ENCODE measurements at regions not wholly inside any gene's neighbourhood (a gene's known extent, or its start where the extent isn't known, plus 50 kb on each side); places are given as distances from the start of the nearest gene placed in this dataset.

GRCh38 chr18:76307293-76307690 lies 187.8 kb downstream of the ZNF516 start:
- Histone ChIP-seq H3K27me3 (ENCODE audit: control insufficient read depth in 1 of 2, insufficient read depth in 2 of 2, low read length in 2 of 2) (no peaks in the 10 kb centered on the region), H3K4me1 (ENCODE audit: insufficient read depth, low read length) (no peaks in the 10 kb centered on the region), H3K27ac (ENCODE audit: low read depth in 1 of 2, low read length in 2 of 2) (no peak overlapping the region), H3K9me3 (ENCODE audit: control insufficient read depth in 1 of 2, insufficient read depth in 1 of 2, low read length in 2 of 2) (no peaks in the 10 kb centered on the region), H3K4me3 (ENCODE audit: low read length) (no peak overlapping the region), H3K36me3 (ENCODE audit: insufficient read depth, low read length) (no peaks in the 10 kb centered on the region)
- no peak overlapping the region for H3K4me3 Mint-ChIP-seq
- H3K27ac Mint-ChIP-seq, result no peak overlapping the region
- no peak for ATAC-seq (ENCODE audit: poor library complexity)
- no peaks in the 10 kb centered on the region for H3K9me3 Mint-ChIP-seq
- H3K27me3 Mint-ChIP-seq, result no peaks in the 10 kb centered on the region
- no peak for TF ChIP-seq CTCF (IDR thresholded peaks at IDR 0.05)
- CTCF ChIA-PET, result no interaction called here
- no peaks in the 10 kb centered on the region for H3K36me3 Mint-ChIP-seq (ENCODE audit: low read depth)
- DNase-seq, result no peak
- POLR2A ChIA-PET, result no interaction called here
- intact Hi-C loops (cut with DNase I, micrococcal nuclease), result no loop called here
- H3K4me1 Mint-ChIP-seq (ENCODE audit: low read depth), result no peaks in the 10 kb centered on the region

GRCh38 chr18:76306685-76307292 lies 188.3 kb downstream of the ZNF516 start:
- no peak for ATAC-seq (ENCODE audit: poor library complexity)
- no peak overlapping the region for H3K27ac Mint-ChIP-seq
- Histone ChIP-seq H3K27me3 (ENCODE audit: control insufficient read depth in 1 of 2, insufficient read depth in 2 of 2, low read length in 2 of 2) (no peaks in the 10 kb centered on the region), H3K9me3 (ENCODE audit: control insufficient read depth in 1 of 2, insufficient read depth in 1 of 2, low read length in 2 of 2) (no peaks in the 10 kb centered on the region), H3K4me3 (ENCODE audit: low read length) (no peak overlapping the region), H3K27ac (ENCODE audit: low read depth in 1 of 2, low read length in 2 of 2) (no peak overlapping the region), H3K4me1 (ENCODE audit: insufficient read depth, low read length) (no peaks in the 10 kb centered on the region), H3K36me3 (ENCODE audit: insufficient read depth, low read length) (no peaks in the 10 kb centered on the region)
- H3K4me3 Mint-ChIP-seq, result no peak overlapping the region
- CTCF ChIA-PET, result no interaction called here
- POLR2A ChIA-PET, result no interaction called here
- H3K27me3 Mint-ChIP-seq, result no peaks in the 10 kb centered on the region
- intact Hi-C loops (cut with DNase I, micrococcal nuclease), result no loop called here
- H3K9me3 Mint-ChIP-seq, result no peaks in the 10 kb centered on the region
- no peak for DNase-seq
- TF ChIP-seq CTCF (IDR thresholded peaks at IDR 0.05), result no peak
- no peaks in the 10 kb centered on the region for H3K36me3 Mint-ChIP-seq (ENCODE audit: low read depth)
- H3K4me1 Mint-ChIP-seq (ENCODE audit: low read depth), result no peaks in the 10 kb centered on the region

- no peak overlapping the region for H3K4me3 Mint-ChIP-seq
- ChIA-PET POLR2A (no interaction called here), CTCF (no interaction called here)
- no peaks in the 10 kb centered on the region for H3K36me3 Mint-ChIP-seq (ENCODE audit: low read depth)
- H3K9me3 ChIP-seq (ENCODE audit: control insufficient read depth in 1 of 2, insufficient read depth in 1 of 2, low read length in 2 of 2), result peaks cover 0 to 27% of the 10 kb centered on the region in 2 experiments
- H3K27ac Mint-ChIP-seq, result no peak overlapping the region
- peaks cover 4 to 6% of the 10 kb centered on the region in 2 experiments for H3K27me3 ChIP-seq (ENCODE audit: control insufficient read depth in 1 of 2, insufficient read depth in 2 of 2, low read length in 2 of 2)
- peaks cover 5% of the 10 kb centered on the region for H3K9me3 Mint-ChIP-seq
- H3K4me1 ChIP-seq (ENCODE audit: insufficient read depth, low read length), result no peaks in the 10 kb centered on the region
- no peaks in the 10 kb centered on the region for H3K4me1 Mint-ChIP-seq (ENCODE audit: low read depth)
- peaks cover 26% of the 10 kb centered on the region for H3K27me3 Mint-ChIP-seq
- DNase-seq, result no peak
- no peak overlapping the region for H3K27ac ChIP-seq (ENCODE audit: low read depth in 1 of 2, low read length in 2 of 2)
- ATAC-seq (ENCODE audit: poor library complexity), result no peak
- intact Hi-C loops (cut with DNase I, micrococcal nuclease), result no loop called here
- TF ChIP-seq CTCF (IDR thresholded peaks at IDR 0.05), result no peak
- H3K4me3 ChIP-seq (ENCODE audit: low read length), result no peak overlapping the region
- no peaks in the 10 kb centered on the region for H3K36me3 ChIP-seq (ENCODE audit: insufficient read depth, low read length)
These were observed 209.2 kb downstream of the ZNF516 start for GRCh38 chr18:76285866-76286265.
